ENCODE measurements at regions not wholly inside any gene's neighbourhood (a gene's known extent, or its start where the extent isn't known, plus 50 kb on each side); places are given as distances from the start of the nearest gene placed in this dataset.

DNA sequence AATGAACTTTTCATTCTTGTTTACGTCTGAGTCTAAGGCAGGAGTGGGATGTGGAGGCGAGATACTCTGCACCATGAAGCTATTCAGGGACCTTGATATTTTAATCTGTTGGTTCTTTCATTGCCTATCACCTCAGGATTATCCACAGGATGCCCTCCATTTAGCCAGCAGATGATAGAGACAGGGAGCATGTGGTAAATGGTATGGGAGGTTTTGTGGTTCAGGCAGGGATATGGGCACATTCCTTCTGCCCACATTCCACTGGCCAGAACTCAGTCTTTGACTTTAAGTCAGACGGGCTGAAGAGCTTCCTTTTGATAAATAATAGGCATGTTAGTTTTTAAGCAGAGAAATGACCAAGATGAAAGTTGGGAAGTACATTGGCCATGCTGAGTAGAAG, 548.0 kb upstream of the CCDC54 start:
- TF ChIP-seq, protein P1, sequence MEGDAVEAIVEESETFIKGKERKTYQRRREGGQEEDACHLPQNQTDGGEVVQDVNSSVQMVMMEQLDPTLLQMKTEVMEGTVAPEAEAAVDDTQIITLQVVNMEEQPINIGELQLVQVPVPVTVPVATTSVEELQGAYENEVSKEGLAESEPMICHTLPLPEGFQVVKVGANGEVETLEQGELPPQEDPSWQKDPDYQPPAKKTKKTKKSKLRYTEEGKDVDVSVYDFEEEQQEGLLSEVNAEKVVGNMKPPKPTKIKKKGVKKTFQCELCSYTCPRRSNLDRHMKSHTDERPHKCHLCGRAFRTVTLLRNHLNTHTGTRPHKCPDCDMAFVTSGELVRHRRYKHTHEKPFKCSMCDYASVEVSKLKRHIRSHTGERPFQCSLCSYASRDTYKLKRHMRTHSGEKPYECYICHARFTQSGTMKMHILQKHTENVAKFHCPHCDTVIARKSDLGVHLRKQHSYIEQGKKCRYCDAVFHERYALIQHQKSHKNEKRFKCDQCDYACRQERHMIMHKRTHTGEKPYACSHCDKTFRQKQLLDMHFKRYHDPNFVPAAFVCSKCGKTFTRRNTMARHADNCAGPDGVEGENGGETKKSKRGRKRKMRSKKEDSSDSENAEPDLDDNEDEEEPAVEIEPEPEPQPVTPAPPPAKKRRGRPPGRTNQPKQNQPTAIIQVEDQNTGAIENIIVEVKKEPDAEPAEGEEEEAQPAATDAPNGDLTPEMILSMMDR (conservative IDR thresholded peaks at IDR 0.05; ENCODE audit: low read length), result no peak
- TF ChIP-seq EZH2phosphoT487 (IDR thresholded peaks at IDR 0.05; ENCODE audit: borderline replicate concordance), result no peak
